T47D (cell line): ENCODE measurements at regions not wholly inside any gene's neighbourhood (a gene's known extent, or its start where the extent isn't known, plus 50 kb on each side); places are given as distances from the start of the nearest gene placed in this dataset.

Source experiments
- DNase-seq, 2 experiments: peaks; one replicate each; pipeline versions ENCODE4 v3.0.0 to v3.0.0-alpha.2; 2011 to 2012; ENCODE audit warnings: low read depth in 1 of 2, low spot score in 1 of 2
- JUND ChIP-seq: IDR thresholded peaks from 2 replicates; pipeline ENCODE4 v1.6.1; 2012; ENCODE audit warnings: low read depth
- in situ Hi-C: cut with HindIII; loops from 2 replicates; pipeline ENCODE4 v1.10.0; 2016; ENCODE audit warnings: low sequenced_read_pairs, low pct_unique_long_range_greater_than_20kb

DNA sequence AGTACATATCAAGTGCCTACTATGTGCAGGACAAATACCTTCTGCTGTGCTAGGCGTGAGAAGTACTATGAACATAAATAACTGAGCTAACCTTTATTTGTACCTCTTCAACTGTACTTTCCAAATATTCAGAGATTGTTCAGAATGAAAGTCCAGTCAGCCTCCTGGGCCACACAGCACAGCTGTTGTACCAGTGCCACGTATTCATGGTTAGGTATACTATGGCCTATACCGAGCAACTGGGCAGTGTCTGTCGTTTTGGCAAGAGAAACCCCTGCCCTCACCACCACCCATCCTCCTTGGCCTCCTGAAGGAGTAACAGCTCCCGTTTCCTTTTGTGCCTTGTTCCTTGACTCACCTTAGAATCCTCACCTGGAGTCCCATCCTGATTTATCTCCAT lies 53.0 kb downstream of the RASSF10 start:
- no peak for TF ChIP-seq JUND
- DNase-seq, result no peak
- in situ Hi-C loops, result no loop called here

DNA sequence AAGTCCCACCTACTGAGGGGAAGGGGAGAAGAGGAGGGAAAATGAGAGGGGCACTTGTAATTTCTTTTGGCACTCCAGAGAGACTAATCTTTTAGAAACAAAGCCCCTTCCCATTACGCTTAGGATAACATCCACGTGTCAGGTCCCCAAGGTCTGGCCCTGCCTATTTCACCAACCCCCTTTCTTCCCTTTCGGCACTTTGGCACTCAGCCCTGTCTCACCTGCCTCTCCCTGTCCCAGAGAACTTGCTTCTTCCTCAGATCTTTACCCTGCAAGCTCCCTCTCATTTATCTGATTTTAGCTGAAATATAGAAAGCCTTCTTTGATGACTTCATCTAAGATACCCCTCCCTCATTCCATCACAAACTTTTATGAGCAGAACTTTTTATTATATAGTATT lies 55.5 kb downstream of the RASSF10 start:
- no peak for TF ChIP-seq JUND
- no peak for DNase-seq
- in situ Hi-C loops, result no loop called here

DNA sequence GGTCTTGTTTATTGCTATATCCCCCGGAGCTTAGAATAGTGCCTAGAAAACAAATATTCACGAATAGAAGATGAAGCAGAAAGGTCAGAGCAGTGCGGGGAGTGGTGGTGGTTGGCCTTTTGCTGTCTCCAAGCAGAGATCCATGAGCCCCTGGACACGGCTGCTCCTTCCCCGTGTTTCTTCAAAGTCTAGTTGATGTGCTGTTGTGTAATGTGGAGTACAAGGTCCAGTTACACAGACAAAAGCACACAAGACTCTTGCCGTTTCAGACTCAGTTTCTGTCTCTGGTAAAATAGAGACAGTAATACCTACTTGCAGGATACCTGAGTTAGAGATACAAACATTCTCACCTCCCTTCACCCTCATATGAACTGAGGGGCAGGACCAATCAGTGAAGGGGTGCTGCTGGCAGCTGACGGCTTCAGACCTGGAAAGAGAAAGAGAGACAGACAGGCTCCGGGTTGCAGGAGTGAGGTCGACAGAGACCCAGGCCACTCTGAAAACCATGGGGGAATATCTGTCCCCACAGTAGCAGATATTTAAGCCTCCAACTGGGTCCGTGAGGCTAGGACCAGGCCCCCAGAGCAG lies 56.2 kb downstream of the RASSF10 start:
- in situ Hi-C loops, result no loop called here
- TF ChIP-seq JUND, result no peak
- DNase-seq, result no peak

DNA sequence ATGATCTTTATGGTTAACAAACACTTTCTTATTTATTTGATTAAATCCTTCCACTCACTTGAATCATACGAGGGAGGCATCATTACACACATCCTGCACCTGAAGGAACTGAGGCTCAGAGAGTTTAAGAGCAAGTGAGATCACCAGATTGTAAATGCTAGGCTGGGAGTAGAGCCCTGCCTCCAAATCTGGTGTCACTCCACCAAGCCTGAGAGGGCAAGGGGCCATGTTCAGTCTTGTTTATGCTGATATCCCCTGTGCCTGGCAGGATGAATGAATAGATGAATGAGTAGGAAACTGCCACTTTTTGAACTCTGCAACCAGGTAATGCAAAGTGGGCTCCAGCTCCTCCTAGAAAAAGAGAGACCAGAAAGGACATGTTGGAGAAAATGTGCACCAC lies 59.1 kb downstream of the RASSF10 start:
- in situ Hi-C loops, result no loop called here
- no peak for TF ChIP-seq JUND
- DNase-seq, result no peak

DNA sequence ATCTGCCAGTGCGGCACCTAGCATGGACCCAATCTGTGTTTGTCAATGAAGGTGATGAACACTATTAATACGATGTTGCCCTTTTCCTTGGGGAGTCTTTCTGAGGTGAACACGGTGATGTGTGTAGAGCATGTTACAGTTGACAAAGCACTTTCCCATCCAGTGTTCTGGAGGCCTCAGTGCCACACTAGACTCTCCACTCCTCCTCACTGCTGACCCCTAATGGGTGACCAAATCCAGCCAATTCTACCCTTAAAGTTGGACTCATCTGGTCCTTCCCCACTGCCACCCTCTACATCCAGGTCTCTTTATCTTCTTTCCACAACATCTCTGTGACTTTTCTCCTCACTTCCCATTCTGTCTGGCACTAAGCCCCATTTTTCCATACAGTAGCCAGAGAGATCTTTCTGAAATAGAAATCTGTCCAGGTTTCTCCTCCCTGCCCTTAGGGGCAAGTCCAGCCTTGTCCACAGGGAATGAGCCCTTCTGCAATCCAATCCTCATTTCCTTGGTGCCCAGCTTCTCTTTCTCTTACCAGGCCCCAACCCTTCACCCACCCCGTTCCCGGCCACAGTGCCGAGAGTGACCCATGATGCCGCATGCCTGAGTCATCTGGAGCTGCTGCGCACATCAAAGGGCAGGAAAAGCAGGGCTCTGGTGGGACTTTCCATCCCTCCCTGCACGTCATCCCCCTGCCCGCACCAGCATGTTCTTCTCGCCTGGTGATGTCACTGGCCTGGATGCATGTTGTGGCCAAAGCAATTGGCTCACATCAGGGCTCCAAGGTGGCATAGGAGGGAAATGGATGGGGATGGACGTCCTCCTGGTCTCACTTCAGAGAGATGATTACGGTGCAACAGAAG lies 64.2 kb downstream of the RASSF10 start:
- in situ Hi-C loops, result no loop called here
- DNase-seq, result no peak
- no peak for TF ChIP-seq JUND

DNA sequence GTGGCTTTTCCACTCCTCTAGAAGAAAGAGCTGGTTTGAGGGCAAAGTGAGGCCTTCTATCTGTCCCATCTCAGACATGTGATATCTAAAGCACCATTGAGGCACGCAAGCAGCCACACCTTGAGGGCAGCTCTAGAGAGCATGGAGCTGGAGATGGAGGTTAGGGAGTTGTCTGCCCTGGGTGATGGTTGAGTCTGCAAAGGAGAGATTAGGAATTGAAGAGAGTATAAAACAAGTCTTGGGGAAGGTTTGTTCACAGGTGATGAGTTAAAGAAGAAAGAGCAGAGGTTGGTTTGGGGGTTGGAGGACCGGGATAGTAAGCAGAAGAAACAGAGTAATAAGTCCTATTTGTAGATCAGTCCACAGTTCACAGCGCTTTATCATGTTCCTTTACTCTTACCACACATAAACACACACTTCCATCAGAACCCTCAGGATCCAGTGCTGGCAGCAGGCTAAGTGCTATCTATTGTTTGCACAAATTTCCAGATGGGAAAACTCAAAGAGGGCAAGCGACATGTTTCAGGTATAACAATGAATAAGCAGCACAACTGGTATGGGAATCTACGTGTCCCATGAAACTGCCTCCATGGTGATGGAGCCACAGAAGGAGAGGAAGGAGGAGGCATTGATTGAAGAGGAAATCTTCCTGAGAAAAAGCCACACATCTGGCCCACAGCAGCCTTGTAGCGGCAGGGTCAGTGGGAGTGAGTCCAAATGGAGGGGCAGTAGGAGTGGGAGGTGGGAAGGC lies 65.8 kb downstream of the RASSF10 start:
- in situ Hi-C loops, result no loop called here
- TF ChIP-seq JUND, result no peak
- no peak for DNase-seq

DNA sequence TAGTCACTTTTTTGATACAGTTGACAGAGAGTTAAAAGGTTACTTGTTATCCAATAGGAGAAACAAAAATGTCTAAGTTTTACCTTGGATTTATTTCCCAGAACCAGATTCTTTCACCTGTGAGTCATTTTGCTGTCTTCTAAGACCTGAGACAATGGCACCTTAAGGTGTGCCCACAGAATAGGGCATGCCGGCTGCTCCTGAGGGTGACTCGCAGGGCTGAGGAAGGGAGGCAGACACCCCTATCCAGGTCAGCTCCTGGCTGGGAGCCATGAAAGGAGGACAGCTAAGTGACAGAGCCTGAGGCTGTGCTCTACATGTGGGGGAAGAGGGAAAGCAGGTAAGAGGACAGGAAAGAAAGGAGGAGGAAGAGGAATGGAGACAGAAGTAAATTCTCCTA lies 67.8 kb downstream of the RASSF10 start:
- no peak for TF ChIP-seq JUND
- no peak for DNase-seq
- in situ Hi-C loops, result no loop called here

DNA sequence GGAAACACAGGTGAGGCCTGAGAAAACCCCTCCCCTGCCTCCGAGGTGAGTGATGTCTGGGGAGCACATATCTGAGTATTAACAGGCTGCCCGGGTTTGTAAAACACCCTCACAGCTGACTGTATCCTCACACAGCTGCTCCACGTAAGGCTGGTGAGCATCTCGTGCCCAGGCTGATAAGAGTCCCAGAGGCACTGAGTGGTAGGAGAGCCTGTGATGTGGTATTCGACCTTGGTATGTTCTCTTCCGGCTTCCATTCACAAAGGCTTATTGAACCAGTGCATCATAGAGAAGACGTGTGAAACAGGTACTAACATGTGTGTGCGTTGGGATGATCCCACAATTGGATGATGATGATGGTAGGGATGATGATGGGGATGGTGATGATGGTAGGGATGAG lies 71.7 kb downstream of the RASSF10 start:
- in situ Hi-C loops, result no loop called here
- no peak for TF ChIP-seq JUND
- no peak for DNase-seq

DNA sequence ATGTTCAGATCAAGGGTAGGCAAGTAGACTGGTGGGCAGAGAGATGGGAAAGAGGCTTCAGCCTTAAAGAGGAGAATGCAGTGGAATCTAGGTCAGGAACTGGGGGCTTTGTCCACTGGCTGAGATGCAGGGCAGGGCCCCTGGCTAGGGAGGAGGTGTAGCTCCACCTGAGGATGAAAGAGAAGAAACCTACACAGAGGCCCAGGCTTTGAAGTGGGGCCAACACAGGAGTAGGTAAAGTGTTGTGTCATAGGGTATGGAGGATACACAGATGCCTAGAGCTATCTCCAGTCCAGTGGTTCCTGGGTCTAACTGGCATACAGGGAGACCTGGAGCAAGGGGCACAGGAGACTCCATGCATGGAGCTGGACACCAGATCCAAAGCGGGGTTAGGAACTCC lies 73.5 kb downstream of the RASSF10 start:
- in situ Hi-C loops, result no loop called here
- no peak for DNase-seq
- no peak for TF ChIP-seq JUND

DNA sequence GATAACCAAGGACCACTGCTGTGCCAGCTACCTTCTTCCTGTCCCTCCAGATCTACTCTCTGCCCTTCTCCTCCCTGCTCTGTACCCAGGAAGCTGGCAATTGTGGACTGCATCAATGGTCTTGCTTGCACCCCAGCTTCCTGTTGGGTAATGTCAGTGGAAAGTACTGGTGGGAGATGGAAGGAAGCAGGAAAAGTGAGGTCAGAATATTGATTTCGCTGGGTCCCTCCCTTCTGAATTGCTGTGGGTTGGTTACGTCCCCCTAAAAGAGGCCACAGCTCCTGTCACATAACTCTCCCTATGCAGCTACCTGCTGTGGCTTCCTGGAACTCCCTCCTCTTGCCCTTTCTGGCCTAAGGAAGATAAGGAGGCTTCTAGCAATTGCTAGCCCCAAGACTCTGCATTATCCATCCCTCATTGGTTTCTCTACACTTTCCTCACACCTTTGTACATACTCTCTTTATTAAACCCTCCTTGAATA lies 81.2 kb downstream of the RASSF10 start:
- DNase-seq, result no peak
- TF ChIP-seq JUND, result no peak
- in situ Hi-C loops, result no loop called here

DNA sequence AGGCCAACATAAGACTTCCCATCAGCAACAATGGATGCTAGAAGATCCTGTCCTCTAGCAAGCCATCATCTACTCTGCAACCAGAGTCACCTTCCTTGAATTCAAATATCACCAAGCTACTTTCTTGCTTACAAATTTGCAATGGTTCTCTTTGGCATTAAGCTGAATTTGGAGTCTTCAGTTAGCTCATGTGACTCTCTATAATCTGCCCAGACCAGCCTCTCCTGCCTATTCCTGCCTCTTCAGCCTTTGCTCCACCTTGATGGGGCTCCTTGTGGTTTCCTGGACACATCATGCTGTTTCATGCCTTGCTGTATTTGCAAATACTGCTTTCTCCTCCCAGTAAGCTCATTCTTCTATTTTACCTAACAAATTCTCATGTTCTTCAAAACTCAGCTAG lies 82.3 kb downstream of the RASSF10 start:
- in situ Hi-C loops, result no loop called here
- DNase-seq, result no peak
- TF ChIP-seq JUND, result no peak

DNA sequence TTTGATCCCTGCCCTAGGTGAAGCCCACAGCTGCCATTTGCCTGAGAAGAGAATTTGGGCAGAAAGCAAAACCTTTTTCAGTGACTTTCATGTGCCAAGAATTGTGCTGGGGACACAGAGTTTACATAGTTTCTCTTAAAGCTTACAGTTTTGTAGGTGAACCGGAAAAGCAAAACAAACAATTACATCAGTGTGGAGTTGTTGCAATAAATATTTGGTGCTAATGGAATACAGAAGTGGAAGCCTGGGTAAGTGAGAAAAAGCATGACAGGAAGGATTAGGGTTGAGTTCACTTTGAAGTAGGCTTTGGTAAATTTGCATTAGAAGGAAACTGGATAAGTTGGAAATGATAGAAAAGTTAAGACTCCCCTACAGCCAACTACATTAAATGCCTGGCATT lies 82.7 kb downstream of the RASSF10 start:
- TF ChIP-seq JUND, result no peak
- no peak for DNase-seq
- in situ Hi-C loops, result no loop called here
